GM12878 (cell line): ENCODE measurements at regions not wholly inside any gene's neighbourhood (a gene's known extent, or its start where the extent isn't known, plus 50 kb on each side); places are given as distances from the start of the nearest gene placed in this dataset.
"Not testable (repeated sequence)": the region's sequence is repeated elsewhere in the genome, so short reads cannot be mapped to it uniquely, and the experiment has no call there.

ENCODE experiments used
- ATAC-seq: fragments of 200-7000 bp; cut with Tn5 transposase; 3 replicates; pipeline ENCODE4 v1.9.1; 2020; ENCODE audit warnings: mild to moderate bottlenecking, moderate library complexity
- BruUV-seq: library from RNA; stranded (reverse); fragments of 400-500 nt; replicated peaks from 2 replicates; lab custom pipeline; 2021; lab: Mats Ljungman, UMichigan
- CTCF ChIA-PET: fragments of 300-600 bp; sonication (Branson Sonifier 250); formaldehyde crosslinking; extraction: SDS; loops from one replicate; lab custom pipeline; 2021; ENCODE audit warnings: inconsistent platforms; lab: Yijun Ruan, JAX
- POLR2A ChIA-PET: fragments of 350-600 bp; formaldehyde crosslinking; extraction: SDS; loops from one replicate; lab custom pipeline; 2021; ENCODE audit warnings: inconsistent platforms; lab: Charles Lee
- RAD21 ChIA-PET: fragments of 300-600 bp; sonication (Branson Sonifier 250); formaldehyde crosslinking; loops from one replicate; lab custom pipeline; 2023; ENCODE audit warnings: antibody characterized with exemption; ENCODE audit not compliant: unreplicated experiment; lab: Charles Lee
- SMC1A ChIA-PET: fragments of 300-600 bp; sonication (Branson Sonifier 250); formaldehyde crosslinking; loops from one replicate; lab custom pipeline; 2023; ENCODE audit not compliant: unreplicated experiment, uncharacterized antibody; lab: Charles Lee
- DNase-seq: peaks from one replicate; pipeline ENCODE4 v3.0.0-alpha.2; 2011; ENCODE audit warnings: low read depth, low spot score
- FAIRE-seq: peaks from 3 replicates; lab custom pipeline; 2011; peaks lifted over from hg19 to GRCh38; lab: Jason Lieb, UNC
- H2AFZ ChIP-seq: 2 replicates; pipeline ENCODE4 v1.6.0; 2011; ENCODE audit warnings: low read depth, low read length, control low read depth; ENCODE audit not compliant: control insufficient read depth
- H3K27ac ChIP-seq: 2 replicates; pipeline ENCODE4 v1.5.1; 2011; ENCODE audit warnings: control low read depth; ENCODE audit not compliant: control insufficient read depth, insufficient read depth
- H3K27me3 ChIP-seq, 2 experiments: replicated peaks in 1 of 2; 2 replicates each; pipeline versions ENCODE4 v1.6.0 to v1.6.1; 2011; ENCODE audit warnings: low read length in 1 of 2; ENCODE audit not compliant: control insufficient read depth in 2 of 2, insufficient read depth in 2 of 2
- H3K36me3 ChIP-seq, 2 experiments: 2 replicates each; pipeline ENCODE4 v1.5.1; 2011; ENCODE audit warnings: low read length in 1 of 2; ENCODE audit not compliant: control insufficient read depth in 2 of 2, insufficient read depth in 2 of 2
- H3K4me1 ChIP-seq: 2 replicates; pipeline ENCODE4 v1.6.1; 2011; ENCODE audit warnings: mild to moderate bottlenecking, low read length, moderate library complexity, mixed read lengths; ENCODE audit not compliant: control insufficient read depth, insufficient read depth
- H3K4me2 ChIP-seq: 2 replicates; pipeline ENCODE4 v1.6.0; 2011; ENCODE audit warnings: control low read depth; ENCODE audit not compliant: control insufficient read depth, insufficient read depth
- H3K4me3 ChIP-seq: fragments of 200-600 bp; sonication (generic); 2 replicates; pipeline ENCODE4 v1.5.1; 2016
- H3K79me2 ChIP-seq: 2 replicates; pipeline ENCODE4 v1.6.0; 2011; ENCODE audit warnings: low read length; ENCODE audit not compliant: control insufficient read depth, insufficient read depth
- H3K9ac ChIP-seq: 2 replicates; pipeline ENCODE4 v1.8.0; 2011; ENCODE audit warnings: low read length, control low read depth, mixed read lengths; ENCODE audit not compliant: control insufficient read depth, insufficient read depth
- H3K9me3 ChIP-seq: replicated peaks from 3 replicates; pipeline ENCODE4 v1.5.1; 2011; ENCODE audit warnings: mild to moderate bottlenecking, low read length; ENCODE audit not compliant: control insufficient read depth, insufficient read depth
- H4K20me1 ChIP-seq: 2 replicates; pipeline ENCODE4 v1.6.0; 2011; ENCODE audit not compliant: control insufficient read depth, insufficient read depth
- RB1 ChIP-seq: fragments of 450-650 bp; formaldehyde crosslinking; IDR thresholded peaks from 2 replicates; pipeline ENCODE4 v1.6.1; 2017; ENCODE audit warnings: mild to moderate bottlenecking, borderline replicate concordance
- YBX1 ChIP-seq: fragments of 450-650 bp; IDR thresholded peaks from 2 replicates; pipeline ENCODE4 v1.6.1; 2016; ENCODE audit warnings: antibody characterized with exemption
- WGBS: methylation state at CpG from one replicate; pipeline ENCODE4 v1.1.6; 2016; ENCODE audit warnings: low lambda C conversion rate; ENCODE audit not compliant: insufficient replicate concordance, insufficient coverage; ENCODE audit errors: missing lambda C conversion rate; 5-methylcytosine and 5-hydroxymethylcytosine counted together
- in situ Hi-C: fragments of 300-500 bp; cut with MboI; formaldehyde crosslinking; loops from 9 replicates; pipeline ENCODE4 v1.14.3; 2018; ENCODE audit warnings: mixed read lengths
- intact Hi-C: fragments of 100-400 bp; cut with micrococcal nuclease; formaldehyde crosslinking; loops from one replicate; pipeline ENCODE4 v1.14.2; 2022; ENCODE audit not compliant: unreplicated experiment
- TF ChIP-seq, protein P1 (sequence below): IDR thresholded peaks from 2 replicates; pipeline ENCODE4 v1.6.1; 2011; ENCODE audit warnings: borderline replicate concordance, low read depth, mild to moderate bottlenecking, moderate library complexity, low read length; ENCODE audit not compliant: insufficient read depth, poor library complexity, severe bottlenecking

DNA sequence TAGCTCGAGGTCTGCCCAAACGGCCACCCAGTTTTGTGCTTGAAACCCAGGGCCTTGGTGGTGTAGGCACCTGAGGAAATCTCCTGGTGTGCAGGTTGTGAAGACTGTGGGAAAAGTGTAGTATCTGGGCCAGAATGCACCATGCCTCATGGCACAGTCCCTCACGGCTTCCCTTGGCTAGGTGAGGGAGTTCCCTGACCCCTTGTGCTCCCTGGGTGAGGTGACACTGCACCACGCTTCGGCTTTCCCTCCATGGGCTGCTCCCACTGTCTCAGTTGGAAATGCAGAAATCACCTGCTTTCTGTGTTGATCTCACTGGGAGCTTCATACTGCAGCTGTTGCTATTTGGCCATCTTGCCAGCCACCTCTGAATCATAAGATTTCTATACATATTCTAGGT, 62.4 kb upstream of the CDK6 start:
- in situ Hi-C loops: no loop called here
- H3K36me3 ChIP-seq: no peaks in the 10 kb centered on the region
- no peaks in the 10 kb centered on the region for H4K20me1 ChIP-seq
- no peak overlapping the region for H2AFZ ChIP-seq
- no peaks in the 10 kb centered on the region for H3K79me2 ChIP-seq
- H3K9me3 ChIP-seq: peaks cover 5% of the 10 kb centered on the region; the same call in 2 of the 3 replicates
- no peaks in the 10 kb centered on the region for H3K4me1 ChIP-seq
- no peak overlapping the region for H3K4me3 ChIP-seq
- RAD21 ChIA-PET: no interaction called here
- POLR2A ChIA-PET: no interaction called here
- WGBS: 56% methylated on average over 5 of the region's 5 CpGs
- no TSS peak for BruUV-seq
- intact Hi-C loops: no loop called here
- SMC1A ChIA-PET: no interaction called here
- no peak overlapping the region for H3K27ac ChIP-seq
- no peak for ATAC-seq
- CTCF ChIA-PET: no interaction called here
- no peak overlapping the region for H3K9ac ChIP-seq
- H3K4me2 ChIP-seq: no peak overlapping the region
- no peak for FAIRE-seq
- TF ChIP-seq YBX1 (no peak), RB1 (no peak)
- TF ChIP-seq, protein P1, sequence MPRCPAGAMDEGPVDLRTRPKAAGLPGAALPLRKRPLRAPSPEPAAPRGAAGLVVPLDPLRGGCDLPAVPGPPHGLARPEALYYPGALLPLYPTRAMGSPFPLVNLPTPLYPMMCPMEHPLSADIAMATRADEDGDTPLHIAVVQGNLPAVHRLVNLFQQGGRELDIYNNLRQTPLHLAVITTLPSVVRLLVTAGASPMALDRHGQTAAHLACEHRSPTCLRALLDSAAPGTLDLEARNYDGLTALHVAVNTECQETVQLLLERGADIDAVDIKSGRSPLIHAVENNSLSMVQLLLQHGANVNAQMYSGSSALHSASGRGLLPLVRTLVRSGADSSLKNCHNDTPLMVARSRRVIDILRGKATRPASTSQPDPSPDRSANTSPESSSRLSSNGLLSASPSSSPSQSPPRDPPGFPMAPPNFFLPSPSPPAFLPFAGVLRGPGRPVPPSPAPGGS: no peak
- no peak for DNase-seq
- H3K27me3 ChIP-seq: no peaks in the 10 kb centered on the region

DNA sequence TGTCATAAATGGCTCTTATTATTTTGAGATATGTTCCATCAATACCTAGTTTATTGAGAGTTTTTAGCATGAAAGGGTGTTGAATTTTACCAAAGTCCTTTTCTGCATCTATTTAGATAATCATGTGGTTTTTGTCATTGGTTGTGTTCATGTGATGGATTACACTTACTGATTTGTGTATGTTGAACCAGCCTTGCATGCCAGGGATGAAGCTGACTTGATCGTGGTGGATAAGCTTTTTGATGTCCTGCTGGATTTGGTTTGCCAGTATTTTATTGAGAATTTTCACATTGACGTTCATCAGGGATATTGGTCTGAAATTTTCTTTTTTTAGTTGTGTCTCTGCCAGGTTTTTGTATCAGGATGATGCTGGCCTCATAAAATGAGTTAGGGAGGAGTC, 58.5 kb upstream of the CDK6 start:
- in situ Hi-C loops, intact Hi-C loops, H4K20me1 ChIP-seq, ATAC-seq, FAIRE-seq, H3K4me2 ChIP-seq, H3K9me3 ChIP-seq, H3K9ac ChIP-seq, H2AFZ ChIP-seq, BruUV-seq, SMC1A ChIA-PET, H3K36me3 ChIP-seq, H3K4me1 ChIP-seq, DNase-seq, CTCF ChIA-PET, H3K79me2 ChIP-seq, H3K27me3 ChIP-seq, RAD21 ChIA-PET, H3K4me3 ChIP-seq, H3K27ac ChIP-seq: not testable (repeated sequence)
- WGBS: 21% methylated on average over 2 of the region's 2 CpGs
- POLR2A ChIA-PET: interaction anchor here (0.7 kb wide), 1 partner anchor 242 kb away, joined by 3 read pairs; no protein-coding TSS in a partner anchor
